ENCODE measurements at regions not wholly inside any gene's neighbourhood (a gene's known extent, or its start where the extent isn't known, plus 50 kb on each side); places are given as distances from the start of the nearest gene placed in this dataset.

DNA sequence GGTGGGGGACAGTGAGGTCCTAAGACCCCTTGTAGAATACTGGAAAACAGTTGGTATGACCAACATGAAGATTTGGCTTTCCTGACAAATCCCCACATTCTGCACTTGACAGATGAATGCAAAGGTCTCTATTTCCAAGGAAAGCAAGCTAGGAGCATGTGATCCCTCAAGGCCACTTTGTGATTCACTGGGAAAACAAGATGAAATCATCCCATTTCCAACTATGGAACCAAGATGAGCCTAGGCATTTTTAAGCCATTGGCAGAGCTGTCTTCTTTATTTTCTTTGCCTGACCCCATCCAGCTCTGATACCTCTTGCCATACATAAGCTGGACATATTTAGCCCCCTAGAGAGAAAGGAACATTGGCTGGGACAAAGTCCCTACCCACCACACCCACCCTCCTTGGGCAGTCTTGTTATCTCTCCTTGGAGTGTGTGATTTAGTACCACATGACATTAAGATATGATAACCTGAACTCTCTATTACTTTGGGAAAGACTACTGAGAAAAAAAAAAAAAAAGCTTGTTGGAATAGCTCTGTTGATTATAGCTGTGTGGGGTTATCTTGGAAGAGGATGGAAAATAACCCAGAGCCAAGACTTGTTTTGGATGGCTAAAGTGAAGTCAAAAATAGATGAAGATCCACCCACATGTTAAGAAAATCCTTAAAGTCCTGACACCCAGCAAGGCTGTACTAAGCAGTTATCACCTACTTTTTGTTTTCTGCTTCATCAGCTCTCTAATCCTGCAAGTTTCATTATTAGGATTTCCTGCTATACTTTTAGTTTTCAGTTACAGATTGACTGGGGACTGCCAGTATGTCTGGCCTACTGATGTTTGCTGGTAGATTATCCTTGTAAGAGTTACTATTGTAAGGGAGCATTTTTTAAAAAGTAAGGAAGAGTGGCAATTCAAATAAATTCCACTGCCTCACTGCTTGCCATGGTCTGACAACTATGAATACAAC is 90.1 kb upstream of the PREP start:
- CTCF ChIA-PET = interaction anchor here (0.8 to 5.2 kb wide), 3 partner anchors 7 to 730 kb away, joined by 3 to 31 read pairs (median 3); no protein-coding TSS in a partner anchor
- DNase-seq = no peak
- peaks cover 11% of the 10 kb centered on the region for H3F3A ChIP-seq (replicated peaks; ENCODE audit: insufficient read depth)

DNA sequence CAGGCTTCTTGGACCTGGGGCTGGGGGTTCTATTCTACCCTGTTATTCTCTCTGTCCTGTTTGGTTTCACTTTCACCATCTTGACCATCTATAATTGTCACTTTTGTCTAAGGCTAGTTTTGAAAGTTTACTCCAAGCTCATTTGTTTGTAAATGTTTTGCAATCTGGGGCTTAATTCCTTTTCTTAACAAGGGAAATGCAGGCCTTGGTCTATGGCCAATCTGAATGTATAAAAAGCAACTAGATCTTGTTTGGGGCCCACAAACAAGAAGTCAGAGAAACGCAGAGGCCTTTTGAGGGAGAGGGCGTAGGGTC is 86.3 kb upstream of the PREP start:
- ChIA-PET POLR2A (no interaction called here), CTCF (interaction anchor here (1.7 kb wide), 1 partner anchor 734 kb away, joined by 4 read pairs; no protein-coding TSS in a partner anchor)
- H3F3A ChIP-seq (replicated peaks; ENCODE audit: insufficient read depth) = peaks cover 11% of the 10 kb centered on the region
- H3K4me1 ChIP-seq (ENCODE audit: control insufficient read depth in 1 of 2, insufficient read depth in 2 of 2, low read depth in 1 of 2, low read length in 1 of 2) = peaks cover 0 to 13% of the 10 kb centered on the region in 2 experiments; a peak in 3 of 4 replicates
- no peaks in the 10 kb centered on the region for H3K79me2 ChIP-seq (ENCODE audit: insufficient read depth)
- peak overlapping the region; percentile 59 for H2AFZ ChIP-seq (ENCODE audit: low read depth)
- H3K9ac ChIP-seq = no peak overlapping the region
- H3K4me3 ChIP-seq (ENCODE audit: low read depth in 2 of 2, low read length in 1 of 2) = no peak overlapping the region
- TF ChIP-seq, protein P1, sequence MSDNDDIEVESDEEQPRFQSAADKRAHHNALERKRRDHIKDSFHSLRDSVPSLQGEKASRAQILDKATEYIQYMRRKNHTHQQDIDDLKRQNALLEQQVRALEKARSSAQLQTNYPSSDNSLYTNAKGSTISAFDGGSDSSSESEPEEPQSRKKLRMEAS (IDR thresholded peaks at IDR 0.05; ENCODE audit: low read depth) = no peak
- TF ChIP-seq RFX5 (IDR thresholded peaks at IDR 0.05; ENCODE audit: low read length) (no peak), JUND (IDR thresholded peaks at IDR 0.05) (no peak), NRF1 (IDR thresholded peaks at IDR 0.05; ENCODE audit: low read depth, low read length) (no peak), TEAD4 (IDR thresholded peaks at IDR 0.05; ENCODE audit: borderline replicate concordance, insufficient read depth) (no peak), RCOR1 (IDR thresholded peaks at IDR 0.05; ENCODE audit: low read length) (no peak), FOXJ3 (CRISPR knock-in tag; IDR thresholded peaks at IDR 0.05) (no peak), EP300 (IDR thresholded peaks at IDR 0.05; ENCODE audit: borderline replicate concordance in 1 of 2, low read depth in 1 of 2, low read length in 1 of 2) (no peak), EZH2phosphoT487 (IDR thresholded peaks at IDR 0.05; ENCODE audit: borderline replicate concordance, low read depth) (no peak), NFIC (IDR thresholded peaks at IDR 0.05; ENCODE audit: borderline replicate concordance) (no peak), CHD2 (IDR thresholded peaks at IDR 0.05; ENCODE audit: low read length, partially characterized antibody) (no peak), RAD21 (IDR thresholded peaks at IDR 0.05; ENCODE audit: low read length) (no peak)
- TF ChIP-seq, protein P2, sequence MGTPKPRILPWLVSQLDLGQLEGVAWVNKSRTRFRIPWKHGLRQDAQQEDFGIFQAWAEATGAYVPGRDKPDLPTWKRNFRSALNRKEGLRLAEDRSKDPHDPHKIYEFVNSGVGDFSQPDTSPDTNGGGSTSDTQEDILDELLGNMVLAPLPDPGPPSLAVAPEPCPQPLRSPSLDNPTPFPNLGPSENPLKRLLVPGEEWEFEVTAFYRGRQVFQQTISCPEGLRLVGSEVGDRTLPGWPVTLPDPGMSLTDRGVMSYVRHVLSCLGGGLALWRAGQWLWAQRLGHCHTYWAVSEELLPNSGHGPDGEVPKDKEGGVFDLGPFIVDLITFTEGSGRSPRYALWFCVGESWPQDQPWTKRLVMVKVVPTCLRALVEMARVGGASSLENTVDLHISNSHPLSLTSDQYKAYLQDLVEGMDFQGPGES (IDR thresholded peaks at IDR 0.05; ENCODE audit: low read depth, low read length) = no peak
- no peak for DNase-seq
- WGBS (ENCODE audit: low lambda C conversion rate) = 87% methylated on average over 2 of the region's 2 CpGs
- no peak overlapping the region for H3K27ac ChIP-seq (ENCODE audit: low read depth in 2 of 2, low read length in 1 of 2)
- no peaks in the 10 kb centered on the region for H4K20me1 ChIP-seq (ENCODE audit: insufficient read depth)
- no peaks in the 10 kb centered on the region for H3K9me3 ChIP-seq
- no peaks in the 10 kb centered on the region for H3K36me3 ChIP-seq (replicated peaks in 1 of 2; ENCODE audit: control insufficient read depth in 1 of 2, insufficient read depth in 2 of 2, low read length in 1 of 2)
- no peak overlapping the region for H3K4me2 ChIP-seq
- no peaks in the 10 kb centered on the region for H3K27me3 ChIP-seq (ENCODE audit: insufficient read depth)
- no peaks in the 10 kb centered on the region for H3K9me2 ChIP-seq

More for the DNA sequence above, 90.1 kb upstream of the PREP start:
- Histone ChIP-seq H3K9me3 (no peaks in the 10 kb centered on the region), H3K4me3 (ENCODE audit: low read depth in 2 of 2, low read length in 1 of 2) (no peak overlapping the region), H3K4me1 (ENCODE audit: control insufficient read depth in 1 of 2, insufficient read depth in 2 of 2, low read depth in 1 of 2, low read length in 1 of 2) (peaks cover 0 to 8% of the 10 kb centered on the region in 2 experiments; a peak in 1 of 4 replicates), H2AFZ (ENCODE audit: low read depth) (0 out of 2 replicates have a peak overlapping the region, but pooled peaks have one; percentile 15), H3K9me2 (no peaks in the 10 kb centered on the region), H4K20me1 (ENCODE audit: insufficient read depth) (no peaks in the 10 kb centered on the region), H3K9ac (no peak overlapping the region), H3K79me2 (ENCODE audit: insufficient read depth) (no peaks in the 10 kb centered on the region), H3K36me3 (replicated peaks in 1 of 2; ENCODE audit: control insufficient read depth in 1 of 2, insufficient read depth in 2 of 2, low read length in 1 of 2) (no peaks in the 10 kb centered on the region), H3K27me3 (ENCODE audit: insufficient read depth) (no peaks in the 10 kb centered on the region), H3K27ac (ENCODE audit: low read depth in 2 of 2, low read length in 1 of 2) (peak overlapping the region in 1 of 2 experiments; percentile 63; a peak in 2 of 4 replicates), H3K4me2 (no peak overlapping the region)
- POLR2A ChIA-PET = no interaction called here
- TF ChIP-seq, protein P3, sequence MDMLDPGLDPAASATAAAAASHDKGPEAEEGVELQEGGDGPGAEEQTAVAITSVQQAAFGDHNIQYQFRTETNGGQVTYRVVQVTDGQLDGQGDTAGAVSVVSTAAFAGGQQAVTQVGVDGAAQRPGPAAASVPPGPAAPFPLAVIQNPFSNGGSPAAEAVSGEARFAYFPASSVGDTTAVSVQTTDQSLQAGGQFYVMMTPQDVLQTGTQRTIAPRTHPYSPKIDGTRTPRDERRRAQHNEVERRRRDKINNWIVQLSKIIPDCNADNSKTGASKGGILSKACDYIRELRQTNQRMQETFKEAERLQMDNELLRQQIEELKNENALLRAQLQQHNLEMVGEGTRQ (IDR thresholded peaks at IDR 0.05; ENCODE audit: borderline replicate concordance, low read depth, low read length) = no peak
- TF ChIP-seq GABPA (IDR thresholded peaks at IDR 0.05; ENCODE audit: low read depth) = no peak
